DMS53 treated with DMSO at 0.1 percent for 48 hours (cell line): ENCODE measurements at regions not wholly inside any gene's neighbourhood (a gene's known extent, or its start where the extent isn't known, plus 50 kb on each side); places are given as distances from the start of the nearest gene placed in this dataset.
"Not testable (repeated sequence)": the region's sequence is repeated elsewhere in the genome, so short reads cannot be mapped to it uniquely, and the experiment has no call there.

Experiments
- DNase-seq: peaks from one replicate; lab custom pipeline; 2025; ENCODE audit not compliant: unreplicated experiment; lab: John Stamatoyannopoulos, UW

DNA sequence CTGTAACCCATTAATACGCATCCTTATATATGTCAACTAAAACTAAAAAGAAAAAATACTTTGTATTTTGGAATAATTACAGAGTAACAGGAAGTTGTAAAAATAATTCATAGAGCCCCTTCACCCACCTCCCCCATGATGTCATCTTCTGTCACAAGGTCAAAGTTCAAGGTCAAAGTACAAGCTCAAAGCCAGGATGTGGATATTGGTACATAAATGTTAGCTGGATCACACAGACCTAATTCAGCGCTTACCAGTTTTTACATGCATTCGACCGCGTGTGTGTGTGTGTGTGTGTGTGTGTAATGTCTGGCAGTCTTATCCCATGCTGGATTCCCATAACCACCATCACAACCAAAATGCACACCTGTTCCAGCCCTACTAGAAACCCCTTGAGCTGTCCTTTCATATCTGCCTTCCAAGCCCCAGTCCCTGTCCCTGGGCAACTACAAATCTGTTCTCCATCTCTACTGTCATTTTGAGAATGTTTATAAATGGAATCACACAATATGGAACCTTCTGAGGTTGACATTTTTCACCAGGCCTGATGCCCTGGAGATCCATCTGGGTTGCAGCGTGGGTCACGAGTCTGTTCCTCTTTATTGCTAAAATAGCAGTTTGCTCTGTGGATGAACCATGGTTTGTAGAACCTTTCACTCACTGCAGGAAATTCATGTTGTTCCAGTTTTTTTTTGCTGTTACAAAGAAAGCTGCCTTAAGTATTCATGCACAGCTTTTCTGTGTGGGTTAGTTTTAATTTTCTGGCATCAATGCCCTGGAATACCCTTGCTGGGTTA is 153.6 kb upstream of the PITRM1 start:
- no peak for DNase-seq

DNA sequence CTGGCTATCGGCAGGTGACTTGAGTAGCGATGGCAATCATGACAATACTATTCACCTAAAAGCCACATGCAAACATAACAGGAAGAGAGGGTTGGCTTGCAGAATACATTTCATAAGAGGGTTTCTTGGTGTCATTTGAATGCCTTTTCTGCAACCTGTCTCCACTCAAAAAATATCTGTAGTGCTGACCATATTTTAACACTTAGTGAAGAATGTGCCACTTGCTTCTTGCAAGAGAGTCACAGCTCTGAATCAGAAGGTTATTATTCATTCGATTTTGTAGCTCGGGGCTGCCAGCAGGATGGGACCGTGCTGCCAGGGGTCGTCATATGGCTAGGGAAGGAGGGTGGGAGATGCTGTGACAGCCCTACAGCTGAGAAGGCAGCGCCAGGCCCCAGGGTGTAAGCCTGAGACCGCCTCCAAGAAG is 152.0 kb upstream of the PITRM1 start:
- DNase-seq, result no peak

DNA sequence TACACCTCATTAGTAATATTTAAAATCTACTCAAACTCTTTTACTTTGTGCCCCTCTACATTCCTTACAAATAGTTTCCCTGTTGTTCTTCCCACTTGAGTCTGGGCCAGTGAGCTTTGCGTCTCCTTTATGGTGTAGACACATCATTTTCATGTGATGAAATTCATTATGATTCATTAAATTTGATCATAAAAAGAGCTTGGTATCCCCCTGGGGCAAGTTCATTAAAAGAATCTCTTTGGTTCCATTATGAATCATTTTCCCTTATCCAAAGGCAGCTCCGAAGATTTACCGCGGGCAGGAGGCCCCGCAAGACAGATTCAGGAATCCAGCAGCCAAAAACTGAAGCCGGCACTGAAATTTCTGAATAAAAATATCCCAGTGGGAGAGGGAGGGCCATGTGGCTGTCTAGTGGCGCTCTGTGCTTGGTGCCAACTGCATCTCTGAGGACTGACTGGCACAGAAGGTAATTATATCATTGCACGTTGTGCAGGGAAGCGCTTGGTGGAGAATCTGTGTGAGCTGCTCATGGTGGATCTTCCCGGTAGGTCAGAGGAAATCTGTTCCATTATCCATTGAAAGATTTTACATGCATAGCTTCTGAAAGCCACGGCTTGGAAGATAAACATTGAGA is 151.4 kb upstream of the PITRM1 start:
- DNase-seq, result no peak

DNA sequence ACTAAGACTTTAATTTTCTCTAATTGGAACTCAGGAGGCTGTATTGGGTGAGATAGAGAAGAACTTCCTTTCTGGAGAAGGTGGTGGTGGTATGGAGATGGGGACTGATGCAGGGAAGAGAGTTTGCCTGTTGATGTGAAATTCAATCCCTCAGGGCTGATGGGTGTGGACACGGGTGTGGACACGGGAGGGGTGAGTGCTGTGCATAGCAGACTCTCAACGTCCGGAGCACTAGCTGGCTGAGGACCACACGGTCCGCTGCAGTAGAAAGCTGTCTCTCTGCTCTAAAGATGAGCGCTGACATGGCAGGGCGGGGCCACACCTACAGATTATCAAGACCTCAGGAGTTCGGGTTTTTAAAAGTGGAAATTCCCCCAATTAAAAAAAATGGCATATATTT is 148.5 kb upstream of the PITRM1 start:
- no peak for DNase-seq

DNA sequence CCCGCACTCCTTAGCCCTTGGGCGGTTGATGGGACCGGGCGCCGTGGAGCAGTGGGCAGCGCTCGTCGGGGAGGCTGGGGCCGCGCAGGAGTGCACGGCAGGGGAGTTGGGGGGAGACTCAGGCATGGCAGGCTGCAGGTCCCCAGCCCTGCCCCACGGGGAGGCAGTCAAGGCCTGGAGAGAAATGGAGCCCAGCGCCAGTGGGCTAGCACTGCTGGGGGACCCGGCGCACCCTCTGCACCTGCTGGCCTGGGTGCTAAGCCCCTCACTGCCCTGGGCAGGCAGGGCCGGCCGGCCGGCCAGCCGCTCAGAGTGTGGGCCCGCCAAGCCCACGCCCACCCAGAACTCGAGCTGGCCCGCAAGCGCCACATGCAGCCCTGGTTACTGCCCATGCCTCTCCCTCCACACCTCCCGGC is 147.2 kb upstream of the PITRM1 start:
- DNase-seq, result no peak

DNA sequence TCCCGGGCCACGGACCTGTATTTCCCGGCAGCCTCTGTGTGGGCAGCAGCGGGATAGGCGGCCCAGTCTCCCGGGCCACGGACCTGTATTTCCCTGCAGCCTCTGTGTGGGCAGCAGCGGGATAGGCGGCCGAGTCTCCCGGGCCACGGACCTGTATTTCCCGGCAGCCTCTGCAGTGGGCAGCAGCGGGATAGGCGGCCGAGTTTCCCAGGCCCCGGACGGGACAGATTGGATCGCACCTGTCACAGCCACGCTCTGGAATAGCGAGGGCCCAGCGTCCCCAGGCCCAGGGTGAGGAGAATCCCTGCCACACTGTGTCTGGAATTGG is 145.9 kb upstream of the PITRM1 start:
- not testable (repeated sequence) for DNase-seq

DNA sequence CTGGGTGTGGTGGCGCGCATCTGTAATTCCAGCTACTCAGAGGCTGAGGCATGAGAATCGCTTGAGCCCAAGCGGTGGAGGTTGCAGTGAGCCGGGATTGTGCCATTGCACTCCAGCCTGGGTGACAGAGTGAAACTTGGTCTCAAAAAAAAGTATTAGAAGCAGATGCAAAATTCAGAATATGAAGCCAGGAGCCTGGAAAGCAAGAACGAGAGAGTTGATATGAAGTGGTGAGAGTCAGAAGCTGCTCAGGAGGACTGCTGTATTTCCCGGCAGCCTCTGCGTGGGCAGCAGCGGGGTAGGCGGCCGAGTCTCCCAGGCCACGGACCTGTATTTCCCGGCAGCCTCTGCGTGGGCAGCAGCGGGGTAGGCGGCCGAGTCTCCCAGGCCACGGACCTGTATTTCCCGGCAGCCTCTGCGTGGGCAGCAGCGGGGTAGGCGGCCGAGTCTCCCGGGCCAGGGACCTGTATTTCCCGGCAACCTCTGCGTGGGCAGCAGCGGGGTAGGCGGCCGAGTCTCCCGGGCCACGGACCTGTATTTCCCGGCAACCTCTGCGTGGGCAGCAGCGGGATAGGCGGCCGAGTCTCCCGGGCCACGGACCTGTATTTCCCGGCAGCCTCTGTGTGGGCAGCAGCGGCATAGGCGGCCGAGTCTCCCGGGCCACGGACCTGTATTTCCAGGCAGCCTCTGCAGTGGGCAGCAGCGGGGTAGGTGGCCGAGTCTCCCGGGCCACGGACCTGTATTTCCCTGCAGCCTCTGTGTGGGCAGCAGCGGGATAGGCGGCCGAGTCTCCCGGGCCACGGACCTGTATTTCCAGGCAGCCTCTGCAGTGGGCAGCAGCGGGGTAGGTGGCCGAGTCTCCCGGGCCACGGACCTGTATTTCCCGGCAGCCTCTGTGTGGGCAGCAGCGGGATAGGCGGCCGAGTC is 145.2 kb upstream of the PITRM1 start:
- not testable (repeated sequence) for DNase-seq

DNA sequence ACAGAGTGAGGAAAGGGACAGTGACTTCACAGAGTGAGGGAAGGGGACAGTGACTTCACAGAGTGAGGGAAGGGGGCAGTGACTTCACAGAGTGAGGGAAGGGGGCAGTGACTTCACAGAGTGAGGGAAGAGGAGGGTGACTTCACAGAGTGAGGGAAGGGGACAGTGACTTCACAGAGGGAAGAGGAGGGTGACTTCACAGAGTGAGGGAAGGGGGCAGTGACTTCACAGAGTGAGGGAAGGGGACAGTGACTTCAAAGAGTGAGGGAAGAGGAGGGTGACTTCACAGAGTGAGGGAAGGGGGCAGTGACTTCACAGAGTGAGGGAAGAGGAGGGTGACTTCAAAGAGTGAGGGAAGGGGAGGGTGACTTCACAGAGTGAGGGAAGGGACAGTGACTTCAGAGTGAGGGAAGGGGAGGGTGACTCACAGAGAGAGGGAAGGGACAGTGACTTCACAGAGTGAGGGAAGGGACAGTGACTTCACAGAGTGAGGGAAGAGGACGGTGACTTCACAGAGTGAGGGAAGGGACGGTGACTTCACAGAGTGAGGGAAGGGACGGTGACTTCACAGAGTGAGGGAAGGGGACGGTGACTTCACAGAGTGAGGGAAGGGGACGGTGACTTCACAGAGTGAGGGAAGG is 142.0 kb upstream of the PITRM1 start:
- not testable (repeated sequence) for DNase-seq

DNA sequence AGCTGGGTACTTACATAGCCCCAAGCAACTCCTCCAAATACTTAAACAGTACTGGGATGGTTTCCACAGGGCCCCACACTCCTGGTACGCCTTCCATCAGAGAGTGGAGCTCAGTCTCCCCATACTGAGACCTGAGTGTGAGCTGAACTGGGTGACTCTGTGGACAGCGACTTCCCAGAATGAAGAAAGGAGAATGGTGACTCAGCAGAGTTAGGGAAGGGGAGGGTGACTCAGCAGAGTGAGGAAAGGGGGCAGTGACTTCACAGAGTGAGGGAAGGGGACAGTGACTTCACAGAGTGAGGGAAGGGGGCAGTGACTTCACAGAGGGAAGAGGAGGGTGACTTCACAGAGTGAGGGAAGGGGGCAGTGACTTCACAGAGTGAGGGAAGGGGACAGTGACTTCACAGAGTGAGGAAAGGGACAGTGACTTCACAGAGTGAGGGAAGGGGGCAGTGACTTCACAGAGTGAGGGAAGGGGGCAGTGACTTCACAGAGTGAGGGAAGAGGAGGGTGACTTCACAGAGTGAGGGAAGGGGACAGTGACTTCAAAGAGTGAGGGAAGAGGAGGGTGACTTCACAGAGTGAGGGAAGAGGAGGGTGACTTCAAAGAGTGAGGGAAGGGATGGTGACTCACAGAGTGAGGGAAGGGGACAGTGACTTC is 141.3 kb upstream of the PITRM1 start:
- DNase-seq, result peak; percentile 25

DNA sequence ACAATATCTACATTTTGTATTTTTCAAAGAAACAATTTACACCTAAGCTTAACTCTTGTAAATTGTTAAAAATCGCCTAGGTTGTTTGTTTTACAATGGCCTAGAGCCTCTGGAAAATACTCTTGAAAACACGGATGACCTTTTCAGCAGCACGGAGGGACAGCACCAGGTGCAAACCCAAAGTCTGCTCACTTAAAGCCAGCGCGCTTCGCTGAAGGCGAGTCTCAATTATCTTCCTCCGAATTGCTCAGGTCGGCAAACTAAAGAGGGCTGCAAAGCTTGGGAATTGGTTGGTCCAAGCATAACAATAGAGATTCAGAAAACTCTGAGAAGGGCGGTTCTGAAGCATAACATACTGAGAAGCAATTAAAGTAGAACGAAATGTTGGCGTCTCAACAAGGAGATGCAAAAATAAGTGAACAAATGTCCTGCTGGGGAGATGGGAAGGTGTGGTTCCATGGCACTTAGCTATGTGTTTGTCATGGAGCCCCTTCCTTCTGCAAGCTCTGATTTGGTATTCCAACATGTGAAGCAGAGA is 139.9 kb upstream of the PITRM1 start:
- no peak for DNase-seq

DNA sequence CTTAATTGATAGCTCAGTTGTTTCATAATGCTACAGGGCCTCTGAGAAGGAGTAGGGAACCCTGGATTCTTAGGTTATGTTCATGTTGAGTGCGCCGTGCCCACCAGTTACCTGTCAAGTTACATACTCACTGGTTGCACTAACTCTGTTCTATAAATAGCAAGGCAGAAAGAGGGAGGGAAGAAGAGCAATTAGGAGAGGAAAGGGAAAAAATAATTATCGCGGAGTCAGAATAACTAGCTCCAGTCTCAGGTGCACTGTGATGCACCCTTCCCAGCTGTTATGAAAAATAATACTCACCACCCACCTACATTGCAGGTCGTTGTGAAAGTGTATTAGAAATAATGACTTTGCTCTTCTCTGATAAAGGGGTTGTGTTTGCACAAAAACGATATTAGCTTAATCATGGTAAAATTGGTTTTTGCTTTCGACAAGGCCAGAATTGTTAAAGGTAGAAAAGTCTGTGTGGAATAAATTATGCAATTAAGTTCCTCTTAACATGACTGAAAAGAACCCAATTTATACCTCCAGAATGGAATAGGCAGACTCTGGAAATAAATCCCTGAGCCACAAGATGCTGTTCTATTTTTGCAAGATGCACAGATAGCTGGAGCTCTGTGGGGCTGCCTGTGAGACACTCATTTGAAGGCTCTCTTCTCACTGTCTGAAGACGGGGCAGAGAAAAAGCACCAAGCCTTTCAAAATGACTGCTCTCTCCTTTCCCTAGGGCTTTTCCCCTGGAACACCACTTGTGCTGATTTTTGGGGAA is 137.6 kb upstream of the PITRM1 start:
- no peak for DNase-seq

DNA sequence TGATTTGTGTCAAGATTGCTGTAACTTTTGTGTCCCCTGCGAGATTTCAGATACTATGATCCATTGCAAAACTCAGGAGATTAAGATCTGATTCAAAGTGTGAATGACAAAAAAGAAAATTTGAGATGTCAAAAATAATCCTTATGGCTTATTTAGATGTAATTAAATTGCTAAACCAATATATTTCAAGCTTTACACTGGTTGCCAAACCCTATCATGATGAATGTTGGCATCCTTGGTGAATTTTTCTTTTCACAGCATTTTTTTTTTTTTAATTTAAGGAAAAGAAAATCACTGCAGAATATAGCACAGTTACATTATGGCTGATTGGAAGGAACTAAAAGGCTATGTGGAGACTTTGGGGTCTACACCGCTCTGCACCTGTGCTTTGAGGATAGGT is 133.5 kb upstream of the PITRM1 start:
- no peak for DNase-seq

DNA sequence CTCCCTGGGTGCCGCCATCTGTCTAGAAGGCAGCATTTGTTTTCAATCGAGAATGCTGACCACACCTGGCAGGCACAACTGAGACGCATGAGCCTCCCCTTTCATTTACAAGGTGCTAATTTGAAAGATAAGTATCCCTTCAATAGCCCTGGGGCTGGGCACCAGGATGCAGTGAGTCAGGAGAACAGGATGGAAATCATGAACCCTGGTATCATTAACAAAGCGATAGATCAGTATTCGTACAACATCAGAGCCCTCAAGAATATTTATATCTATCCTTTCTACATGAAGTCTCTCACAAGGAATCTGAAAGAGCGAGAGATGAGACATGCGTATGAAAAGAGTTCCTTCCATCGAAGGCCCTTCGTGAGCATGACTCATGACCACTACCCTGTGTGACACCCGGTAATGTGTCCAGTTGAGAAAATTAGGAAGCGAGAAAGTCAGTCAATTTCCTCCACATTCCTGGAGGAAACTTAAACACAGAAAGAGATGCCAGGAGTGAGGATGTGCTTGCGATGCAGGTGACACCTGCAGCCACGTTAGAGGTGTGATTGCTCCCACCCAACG is 123.1 kb upstream of the PITRM1 start:
- DNase-seq, result no peak

DNA sequence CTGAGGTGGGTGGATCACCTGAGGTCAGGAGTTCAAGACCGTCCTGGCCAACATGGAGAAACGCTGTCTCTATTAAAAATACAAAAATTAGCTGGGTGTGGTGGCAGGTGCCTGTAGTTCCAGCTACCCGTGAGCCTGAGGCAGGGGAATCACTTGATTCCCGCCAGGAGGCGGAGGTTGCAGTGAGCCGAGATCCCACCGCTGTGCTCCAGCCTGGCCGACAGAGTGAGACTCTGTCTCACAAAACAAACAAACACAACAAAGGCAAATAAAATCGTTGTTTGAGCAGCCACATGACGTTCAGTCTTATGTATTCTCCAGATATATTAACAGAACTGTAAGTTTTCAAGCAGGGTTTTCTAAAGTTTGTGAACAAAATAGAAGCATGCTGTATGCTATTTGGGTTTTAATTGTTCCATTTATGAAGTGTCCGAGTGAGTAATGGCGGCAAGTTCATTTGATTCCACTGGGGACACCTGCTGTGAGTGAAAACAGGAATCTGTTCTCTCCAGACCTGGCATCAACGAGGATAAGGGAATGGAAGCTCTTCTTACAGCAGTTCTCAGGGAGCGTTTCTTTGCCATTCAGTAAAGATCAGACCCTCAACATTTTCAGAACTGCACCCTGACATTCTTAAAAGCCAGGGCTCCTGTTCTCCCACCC is 122.5 kb upstream of the PITRM1 start:
- peak; percentile 81 for DNase-seq

DNA sequence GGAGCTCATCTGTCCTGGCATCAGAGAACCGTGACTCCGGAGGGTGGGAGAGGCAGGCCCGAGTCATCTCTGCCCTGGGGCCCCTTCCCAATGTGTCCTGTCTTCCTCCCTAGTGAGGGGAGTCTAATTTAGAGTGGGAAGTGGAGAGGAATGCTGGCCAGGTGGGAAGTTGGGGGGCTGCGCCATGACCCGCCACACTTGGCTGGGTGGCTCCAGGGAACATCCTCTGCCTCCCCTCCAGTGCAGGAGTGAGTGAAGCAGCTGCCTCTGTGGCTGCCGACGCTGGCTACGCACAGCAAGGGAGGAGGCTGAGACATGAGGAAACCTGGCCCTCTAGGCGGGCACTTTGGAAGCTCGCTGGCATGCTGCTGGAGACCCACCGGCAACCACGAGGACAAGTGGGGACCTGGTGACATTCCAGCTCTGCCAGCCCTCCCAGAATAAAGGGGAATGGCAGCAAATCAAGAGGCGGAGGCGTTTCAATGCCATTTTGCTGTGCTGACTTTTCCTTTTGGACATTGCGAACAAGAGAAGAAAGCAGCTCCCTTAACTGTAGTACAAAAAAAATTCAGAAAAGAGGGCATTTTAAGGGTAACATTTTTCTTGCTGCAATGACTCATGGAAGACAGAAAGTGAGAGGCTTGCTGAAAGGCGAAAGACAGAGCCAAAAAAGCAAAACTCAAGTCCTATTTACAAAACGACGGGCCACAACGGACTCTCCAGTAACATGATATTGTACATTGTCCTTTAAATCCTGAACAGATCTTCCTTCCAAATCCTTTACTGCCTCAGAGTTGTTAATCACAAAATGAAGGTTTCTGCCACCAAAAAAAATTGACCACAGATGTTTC is 121.2 kb upstream of the PITRM1 start:
- DNase-seq, result peak; percentile 66

DNA sequence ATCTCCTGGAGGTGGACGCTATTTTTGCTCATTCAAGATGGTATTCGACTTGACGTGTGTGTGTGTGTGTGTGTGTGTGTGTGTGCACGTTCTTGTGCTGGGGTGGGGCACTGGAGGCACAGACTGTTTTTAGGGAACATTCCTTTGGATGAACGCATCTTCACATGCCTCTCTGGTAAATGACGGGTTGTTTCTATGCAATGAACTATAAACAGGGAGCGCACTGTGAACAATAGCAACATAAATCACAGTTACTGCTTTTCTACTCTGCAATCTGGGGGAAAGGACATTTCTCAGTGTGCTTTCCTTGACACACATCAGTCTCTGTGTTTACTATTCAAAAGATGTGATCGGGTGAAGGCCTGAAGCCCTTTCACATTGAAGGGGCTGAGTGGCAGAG is 120.1 kb upstream of the PITRM1 start:
- no peak for DNase-seq

DNA sequence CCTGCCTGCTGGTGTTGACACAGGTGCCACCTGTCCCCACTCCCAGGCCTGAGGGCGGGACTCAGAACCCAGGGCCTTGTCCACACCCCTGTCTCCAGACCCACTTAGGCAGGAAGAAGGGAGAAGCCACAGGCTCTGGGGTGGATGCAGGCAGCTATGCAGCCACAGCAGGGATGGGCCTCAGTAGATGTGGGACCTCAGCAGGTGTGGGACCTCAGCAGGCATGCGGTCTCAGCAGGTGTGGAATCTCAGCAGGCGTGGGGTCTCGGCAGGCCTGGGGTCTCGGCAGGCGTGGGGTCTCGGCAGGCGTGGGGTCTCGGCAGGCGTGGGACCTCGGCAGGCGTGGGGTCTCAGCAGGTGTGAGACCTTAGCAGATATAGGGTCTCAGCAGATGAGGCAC is 118.0 kb upstream of the PITRM1 start:
- DNase-seq, result no peak
